ENCODE measurements at regions not wholly inside any gene's neighbourhood (a gene's known extent, or its start where the extent isn't known, plus 50 kb on each side); places are given as distances from the start of the nearest gene placed in this dataset.

DNA sequence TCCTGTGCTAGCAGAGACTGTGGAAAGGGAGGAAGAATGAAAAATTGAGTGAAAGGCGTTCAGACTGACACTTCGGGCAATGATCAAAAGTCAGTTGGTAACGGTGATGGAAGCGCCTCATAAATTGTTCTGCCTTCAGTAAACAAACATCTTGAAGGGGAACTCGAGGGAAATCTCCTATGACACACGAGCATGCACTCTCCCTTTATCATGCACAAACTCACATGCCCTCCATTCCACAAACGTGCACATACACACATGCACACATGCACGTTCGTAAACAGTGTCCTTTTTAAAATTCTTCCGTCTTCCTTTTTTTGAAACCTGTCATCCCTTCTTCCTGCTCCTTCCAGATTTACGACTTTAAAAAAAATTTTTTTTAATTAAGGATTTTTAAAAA, 77.8 kb upstream of the TMEM45B start:
- TF ChIP-seq, protein P1, sequence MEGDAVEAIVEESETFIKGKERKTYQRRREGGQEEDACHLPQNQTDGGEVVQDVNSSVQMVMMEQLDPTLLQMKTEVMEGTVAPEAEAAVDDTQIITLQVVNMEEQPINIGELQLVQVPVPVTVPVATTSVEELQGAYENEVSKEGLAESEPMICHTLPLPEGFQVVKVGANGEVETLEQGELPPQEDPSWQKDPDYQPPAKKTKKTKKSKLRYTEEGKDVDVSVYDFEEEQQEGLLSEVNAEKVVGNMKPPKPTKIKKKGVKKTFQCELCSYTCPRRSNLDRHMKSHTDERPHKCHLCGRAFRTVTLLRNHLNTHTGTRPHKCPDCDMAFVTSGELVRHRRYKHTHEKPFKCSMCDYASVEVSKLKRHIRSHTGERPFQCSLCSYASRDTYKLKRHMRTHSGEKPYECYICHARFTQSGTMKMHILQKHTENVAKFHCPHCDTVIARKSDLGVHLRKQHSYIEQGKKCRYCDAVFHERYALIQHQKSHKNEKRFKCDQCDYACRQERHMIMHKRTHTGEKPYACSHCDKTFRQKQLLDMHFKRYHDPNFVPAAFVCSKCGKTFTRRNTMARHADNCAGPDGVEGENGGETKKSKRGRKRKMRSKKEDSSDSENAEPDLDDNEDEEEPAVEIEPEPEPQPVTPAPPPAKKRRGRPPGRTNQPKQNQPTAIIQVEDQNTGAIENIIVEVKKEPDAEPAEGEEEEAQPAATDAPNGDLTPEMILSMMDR (IDR thresholded peaks at IDR 0.05), result no peak
- TF ChIP-seq EZH2phosphoT487 (IDR thresholded peaks at IDR 0.05), result no peak

Data from neural progenitor cell (in vitro differentiated cells).